Neural crest cell (in vitro differentiated cells): ENCODE measurements at regions not wholly inside any gene's neighbourhood (a gene's known extent, or its start where the extent isn't known, plus 50 kb on each side); places are given as distances from the start of the nearest gene placed in this dataset.

ENCODE experiments used
- DNase-seq: peaks from one replicate; pipeline ENCODE4 v3.0.0; 2021; ENCODE audit warnings: low read depth, mixed read lengths, low spot score
- H3K27ac Mint-ChIP-seq: one replicate; pipeline ENCODE4 v1.8.0; 2021; ENCODE audit warnings: mild to moderate bottlenecking, mixed read lengths; ENCODE audit not compliant: unreplicated experiment
- H3K27me3 Mint-ChIP-seq: 2 replicates; pipeline ENCODE4 v1.8.0; 2021; ENCODE audit warnings: low read depth, mild to moderate bottlenecking, mixed read lengths
- H3K36me3 Mint-ChIP-seq: 2 replicates; pipeline ENCODE4 v1.8.0; 2021; ENCODE audit warnings: low read depth, mild to moderate bottlenecking, mixed read lengths
- H3K4me1 Mint-ChIP-seq: 2 replicates; pipeline ENCODE4 v1.8.0; 2021; ENCODE audit warnings: mixed read lengths
- H3K4me3 Mint-ChIP-seq: one replicate; pipeline ENCODE4 v1.8.0; 2021; ENCODE audit warnings: mild to moderate bottlenecking, mixed read lengths
- H3K9me3 Mint-ChIP-seq: 2 replicates; pipeline ENCODE4 v1.8.0; 2021; ENCODE audit warnings: mixed read lengths
- TF ChIP-seq, protein P1 (sequence below): fragments of 200-600 bp; sonication (generic); conservative IDR thresholded peaks from 2 replicates; pipeline ENCODE4 v1.5.0; 2021; ENCODE audit warnings: antibody characterized with exemption, mild to moderate bottlenecking

DNA sequence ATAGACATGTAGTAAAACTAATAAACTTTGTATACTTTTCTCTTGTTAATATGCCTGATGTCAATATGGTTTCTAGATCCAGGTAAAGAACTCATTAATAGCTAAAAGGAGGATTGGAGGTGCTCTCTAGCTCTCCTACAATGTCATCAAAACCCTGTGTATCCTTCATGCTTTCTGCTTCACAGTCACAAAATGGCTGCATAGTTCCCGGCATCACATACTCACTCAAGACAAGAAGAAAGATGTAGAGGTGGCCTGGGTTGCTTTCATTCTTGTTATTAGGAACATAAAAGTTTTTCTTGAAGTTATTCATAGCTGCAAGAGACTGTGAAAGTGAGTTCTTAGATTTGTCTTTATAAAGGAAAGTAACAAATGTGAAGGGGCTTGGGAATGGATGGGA lies 149.7 kb upstream of the EEPD1 start:
- Mint-ChIP-seq H3K27me3 (no peaks in the 10 kb centered on the region), H3K9me3 (peaks cover 2% of the 10 kb centered on the region), H3K4me3 (no peak overlapping the region), H3K36me3 (no peaks in the 10 kb centered on the region), H3K4me1 (no peaks in the 10 kb centered on the region), H3K27ac (no peak overlapping the region)
- TF ChIP-seq, protein P1, sequence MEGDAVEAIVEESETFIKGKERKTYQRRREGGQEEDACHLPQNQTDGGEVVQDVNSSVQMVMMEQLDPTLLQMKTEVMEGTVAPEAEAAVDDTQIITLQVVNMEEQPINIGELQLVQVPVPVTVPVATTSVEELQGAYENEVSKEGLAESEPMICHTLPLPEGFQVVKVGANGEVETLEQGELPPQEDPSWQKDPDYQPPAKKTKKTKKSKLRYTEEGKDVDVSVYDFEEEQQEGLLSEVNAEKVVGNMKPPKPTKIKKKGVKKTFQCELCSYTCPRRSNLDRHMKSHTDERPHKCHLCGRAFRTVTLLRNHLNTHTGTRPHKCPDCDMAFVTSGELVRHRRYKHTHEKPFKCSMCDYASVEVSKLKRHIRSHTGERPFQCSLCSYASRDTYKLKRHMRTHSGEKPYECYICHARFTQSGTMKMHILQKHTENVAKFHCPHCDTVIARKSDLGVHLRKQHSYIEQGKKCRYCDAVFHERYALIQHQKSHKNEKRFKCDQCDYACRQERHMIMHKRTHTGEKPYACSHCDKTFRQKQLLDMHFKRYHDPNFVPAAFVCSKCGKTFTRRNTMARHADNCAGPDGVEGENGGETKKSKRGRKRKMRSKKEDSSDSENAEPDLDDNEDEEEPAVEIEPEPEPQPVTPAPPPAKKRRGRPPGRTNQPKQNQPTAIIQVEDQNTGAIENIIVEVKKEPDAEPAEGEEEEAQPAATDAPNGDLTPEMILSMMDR: no peak
- DNase-seq: no peak

DNA sequence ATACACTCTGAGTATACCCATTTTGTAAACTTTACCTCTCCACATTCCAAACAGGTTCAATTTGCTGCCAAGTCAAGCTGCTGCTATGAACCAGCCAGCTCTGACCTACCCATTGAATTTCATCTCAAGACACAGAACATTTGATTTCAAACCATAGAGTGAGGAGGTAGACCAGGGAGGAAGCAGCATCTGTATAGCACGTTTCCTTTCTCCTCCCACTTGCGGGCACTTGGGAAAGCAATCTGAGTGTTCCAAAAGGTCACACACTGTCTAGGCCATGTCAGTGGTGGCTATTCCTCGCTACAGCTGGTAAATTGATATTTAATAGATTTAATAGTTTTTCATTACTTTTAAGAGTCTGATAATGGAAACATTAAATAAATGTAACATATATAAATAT lies 147.8 kb upstream of the EEPD1 start:
- TF ChIP-seq, protein P1: no peak
- no peaks in the 10 kb centered on the region for H3K27me3 Mint-ChIP-seq
- no peak overlapping the region for H3K4me3 Mint-ChIP-seq
- no peaks in the 10 kb centered on the region for H3K36me3 Mint-ChIP-seq
- H3K9me3 Mint-ChIP-seq: peaks cover 2% of the 10 kb centered on the region
- no peaks in the 10 kb centered on the region for H3K4me1 Mint-ChIP-seq
- H3K27ac Mint-ChIP-seq: no peak overlapping the region
- DNase-seq: no peak

DNA sequence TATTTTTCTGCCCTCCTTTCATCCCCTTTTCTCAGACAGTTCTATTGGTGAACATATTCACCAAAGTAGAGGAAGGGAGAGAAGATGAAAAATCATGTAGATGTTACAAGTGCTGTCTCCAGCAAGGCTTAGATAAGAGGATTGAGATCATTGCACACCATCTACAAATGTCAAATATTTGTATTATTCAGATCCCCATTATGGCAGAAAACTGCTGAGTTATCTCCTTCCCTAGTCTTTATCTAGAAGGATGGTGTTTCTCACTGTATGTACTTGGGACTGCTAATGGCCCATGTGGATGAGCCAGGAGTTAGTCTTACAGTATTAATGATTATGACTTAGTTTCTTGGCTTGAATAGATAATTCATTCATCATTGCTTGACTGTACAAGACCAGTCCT lies 147.2 kb upstream of the EEPD1 start:
- peaks cover 2% of the 10 kb centered on the region for H3K9me3 Mint-ChIP-seq
- H3K27me3 Mint-ChIP-seq: no peaks in the 10 kb centered on the region
- DNase-seq: no peak
- TF ChIP-seq, protein P1: no peak
- no peak overlapping the region for H3K27ac Mint-ChIP-seq
- no peaks in the 10 kb centered on the region for H3K4me1 Mint-ChIP-seq
- H3K4me3 Mint-ChIP-seq: no peak overlapping the region
- H3K36me3 Mint-ChIP-seq: no peaks in the 10 kb centered on the region

DNA sequence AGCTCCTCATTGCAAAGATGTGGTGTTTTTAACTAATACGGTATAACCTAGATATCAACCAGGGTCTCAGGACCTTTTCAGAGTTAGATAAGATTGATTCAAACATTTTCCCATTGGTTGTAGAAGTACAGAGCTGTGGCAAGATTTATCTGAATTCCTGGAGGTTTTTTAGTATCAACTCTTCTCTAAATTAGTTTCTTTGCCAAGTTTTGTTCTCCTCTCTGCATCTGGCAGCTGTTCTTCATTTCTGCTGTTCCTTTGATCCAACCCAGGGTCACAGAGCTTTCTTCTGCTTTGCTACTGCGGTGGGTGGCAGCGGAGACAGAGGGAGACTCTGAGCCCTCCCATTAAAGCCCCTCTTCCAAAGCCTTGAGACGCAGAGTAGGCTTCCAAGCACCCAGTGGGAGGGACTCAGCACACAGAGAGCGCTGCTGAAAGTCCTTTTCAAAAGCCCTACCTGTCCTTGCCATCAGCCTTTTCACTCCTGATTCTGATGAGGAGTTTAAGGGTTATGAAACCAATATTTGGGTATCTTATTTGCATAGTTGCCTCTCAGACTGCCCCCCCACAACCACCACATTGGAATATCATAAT lies 146.3 kb upstream of the EEPD1 start:
- DNase-seq: no peak
- TF ChIP-seq, protein P1: no peak
- no peaks in the 10 kb centered on the region for H3K27me3 Mint-ChIP-seq
- H3K36me3 Mint-ChIP-seq: no peaks in the 10 kb centered on the region
- H3K9me3 Mint-ChIP-seq: peaks cover 2% of the 10 kb centered on the region
- no peaks in the 10 kb centered on the region for H3K4me1 Mint-ChIP-seq
- no peak overlapping the region for H3K4me3 Mint-ChIP-seq
- H3K27ac Mint-ChIP-seq: no peak overlapping the region

DNA sequence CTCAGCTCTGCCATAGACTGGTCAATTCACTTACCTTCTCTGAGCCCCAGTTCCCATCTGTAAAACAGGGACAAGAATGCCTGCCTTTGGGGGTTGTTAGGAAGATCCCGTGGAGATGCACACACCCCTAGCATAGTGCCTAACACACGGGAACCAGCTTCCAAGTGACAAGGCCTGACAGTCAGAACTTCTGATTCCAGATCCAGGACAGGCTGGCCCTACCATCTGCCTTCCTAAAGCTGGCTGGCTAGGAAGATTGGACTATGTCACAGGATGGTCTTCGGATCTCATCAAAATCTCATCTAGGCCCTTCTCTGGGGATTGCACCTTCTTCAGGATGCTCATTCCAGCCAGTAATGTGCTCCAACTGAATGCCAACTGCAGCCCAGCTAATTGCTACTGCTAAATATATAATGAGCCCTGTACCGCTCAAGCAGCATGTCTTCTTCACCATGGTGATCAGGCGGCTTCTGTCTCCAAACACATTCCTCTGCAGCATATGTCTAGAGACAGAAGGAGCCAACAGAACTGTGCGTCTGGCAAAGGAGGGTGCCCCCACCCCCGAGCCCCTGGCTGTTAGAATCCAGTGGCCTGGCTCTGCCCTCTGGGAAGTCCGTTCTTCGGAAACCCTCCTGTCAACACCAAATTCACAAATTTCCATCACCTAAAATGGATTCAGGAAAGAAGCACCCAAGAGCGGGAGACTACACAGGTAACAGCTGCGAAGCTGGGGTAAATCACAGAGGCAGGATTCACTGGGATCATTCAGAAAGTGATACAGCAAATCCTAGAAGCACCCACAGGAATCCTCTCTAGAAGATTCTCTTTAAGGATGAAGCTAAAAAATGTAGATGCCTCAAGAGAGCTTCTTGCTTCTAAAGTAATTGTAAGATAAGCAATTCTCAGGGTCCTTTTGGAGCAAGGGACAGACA lies 142.1 kb upstream of the EEPD1 start:
- no peak for DNase-seq
- no peaks in the 10 kb centered on the region for H3K27me3 Mint-ChIP-seq
- no peak overlapping the region for H3K4me3 Mint-ChIP-seq
- no peaks in the 10 kb centered on the region for H3K9me3 Mint-ChIP-seq
- TF ChIP-seq, protein P1: no peak
- no peaks in the 10 kb centered on the region for H3K4me1 Mint-ChIP-seq
- H3K36me3 Mint-ChIP-seq: no peaks in the 10 kb centered on the region
- no peak overlapping the region for H3K27ac Mint-ChIP-seq
